A549 (cell line): ENCODE measurements at regions not wholly inside any gene's neighbourhood (a gene's known extent, or its start where the extent isn't known, plus 50 kb on each side); places are given as distances from the start of the nearest gene placed in this dataset.

Experiments
- ATAC-seq, 2 experiments: fragments of 200-7000 bp in 1 of 2; fragments of >200 bp in 1 of 2; cut with Nextera tagmentation in 1 of 2; cut with Tn5 transposase in 1 of 2; 3 replicates each; pipeline versions ENCODE4 v1.8.0 to v1.9.1; 2018 to 2020; ENCODE audit warnings: mild to moderate bottlenecking in 1 of 2, moderate library complexity in 1 of 2
- CTCF ChIA-PET: fragments of 300-600 bp; sonication (Branson Sonifier 250); formaldehyde crosslinking; extraction: SDS; loops from one replicate; lab custom pipeline; 2021; ENCODE audit warnings: antibody characterized with exemption, inconsistent platforms; lab: Yijun Ruan, JAX
- POLR2A ChIA-PET: fragments of 350-600 bp; formaldehyde crosslinking; extraction: SDS; loops from one replicate; lab custom pipeline; 2021; ENCODE audit warnings: antibody characterized with exemption, inconsistent platforms; lab: Yijun Ruan, JAX
- DNase-seq, 2 experiments: peaks; one replicate each; pipeline versions ENCODE4 v3.0.0 to v3.0.0-alpha.2; 2011 to 2016; ENCODE audit warnings: low read depth in 1 of 2, low spot score in 1 of 2
- FAIRE-seq: peaks from 2 replicates; lab custom pipeline; 2011; peaks lifted over from hg19 to GRCh38; lab: Jason Lieb, UNC
- H3K27ac ChIP-seq, 2 experiments: fragments of >200 bp; sonication (Bioruptor Twin); formaldehyde crosslinking; 3 replicates each; pipeline ENCODE4 v1.5.1; 2016 to 2017
- H3K4me1 ChIP-seq: fragments of >200 bp; sonication (Bioruptor Twin); formaldehyde crosslinking; 3 replicates; pipeline ENCODE4 v1.6.1; 2016
- H3K4me2 ChIP-seq: fragments of >200 bp; sonication (Bioruptor Twin); formaldehyde crosslinking; 3 replicates; pipeline ENCODE4 v1.6.1; 2016
- H3K4me3 ChIP-seq: fragments of >200 bp; sonication (Bioruptor Twin); formaldehyde crosslinking; 3 replicates; pipeline ENCODE4 v1.5.1; 2016
- H3K9me3 ChIP-seq: fragments of >200 bp; sonication (Bioruptor Twin); formaldehyde crosslinking; 3 replicates; pipeline ENCODE4 v1.6.1; 2016
- ATOH8 ChIP-seq: fragments of 250-450 bp; sonication (Bioruptor Pico); IDR thresholded peaks from 2 replicates; pipeline ENCODE4 v1.5.0; 2020; ENCODE audit warnings: low read depth, mild to moderate bottlenecking, moderate library complexity
- BCL3 ChIP-seq: fragments of >200 bp; sonication (Bioruptor Twin); formaldehyde crosslinking; IDR thresholded peaks from 3 replicates; pipeline ENCODE4 v1.6.1; 2016
- CBX2 ChIP-seq: fragments of 200-600 bp; sonication (generic); IDR thresholded peaks from 2 replicates; pipeline ENCODE4 v1.6.1; 2016; ENCODE audit warnings: low read depth, mild to moderate bottlenecking, borderline replicate concordance
- CBX8 ChIP-seq: fragments of 200-600 bp; sonication (generic); IDR thresholded peaks from 2 replicates; pipeline ENCODE4 v1.6.1; 2016
- CHD4 ChIP-seq: fragments of 200-600 bp; sonication (generic); IDR thresholded peaks from 2 replicates; pipeline ENCODE4 v1.6.1; 2016; ENCODE audit warnings: antibody characterized with exemption, mild to moderate bottlenecking, borderline replicate concordance
- CTCF ChIP-seq: fragments of >200 bp; sonication (Bioruptor Twin); formaldehyde crosslinking; IDR thresholded peaks from 3 replicates; pipeline ENCODE4 v1.5.1; 2016
- EHMT2 ChIP-seq: fragments of 200-600 bp; sonication (generic); IDR thresholded peaks from 2 replicates; pipeline ENCODE4 v1.6.1; 2016; ENCODE audit warnings: antibody characterized with exemption, low read depth, mild to moderate bottlenecking, moderate library complexity
- ELK1 ChIP-seq: fragments of 150-350 bp; IDR thresholded peaks from 2 replicates; pipeline ENCODE4 v1.6.1; 2014; ENCODE audit warnings: low read depth, mild to moderate bottlenecking, low read length
- FOSB ChIP-seq: fragments of 250-450 bp; sonication (Bioruptor Pico); IDR thresholded peaks from 2 replicates; pipeline ENCODE4 v1.5.0; 2020; ENCODE audit warnings: mild to moderate bottlenecking, moderate library complexity
- FOSL2 ChIP-seq, 2 experiments: fragments of 450-650 bp in 1 of 2; fragments of >200 bp in 1 of 2; sonication (Bioruptor Twin) in 1 of 2; formaldehyde crosslinking; IDR thresholded peaks; 2 replicates each; pipeline versions ENCODE4 v1.5.0 to v1.6.1; 2016 to 2020; ENCODE audit warnings: mild to moderate bottlenecking in 1 of 2, moderate library complexity in 1 of 2
- GATA3 ChIP-seq: IDR thresholded peaks from 2 replicates; pipeline ENCODE4 v1.6.1; 2012; ENCODE audit warnings: borderline replicate concordance
- HMGXB4 ChIP-seq: fragments of 250-450 bp; sonication (Bioruptor Pico); IDR thresholded peaks from 2 replicates; pipeline ENCODE4 v1.5.0; 2021; ENCODE audit warnings: mild to moderate bottlenecking, moderate library complexity, borderline replicate concordance
- KDM1A ChIP-seq: fragments of 200-600 bp; sonication (generic); IDR thresholded peaks from 2 replicates; pipeline ENCODE4 v1.6.1; 2016; ENCODE audit warnings: low read depth, mild to moderate bottlenecking
- MAFK ChIP-seq: fragments of 450-650 bp; IDR thresholded peaks from 2 replicates; pipeline ENCODE4 v1.6.1; 2014; ENCODE audit not compliant: partially characterized antibody
- MAX ChIP-seq: IDR thresholded peaks from 2 replicates; pipeline ENCODE4 v1.6.1; 2012
- NPAS2 ChIP-seq: fragments of 250-450 bp; sonication (Bioruptor Pico); IDR thresholded peaks from 2 replicates; pipeline ENCODE4 v1.8.0; 2022; ENCODE audit warnings: mild to moderate bottlenecking, moderate library complexity, borderline replicate concordance
- POLR2A ChIP-seq: IDR thresholded peaks from 2 replicates; pipeline ENCODE4 v1.6.1; 2012; ENCODE audit warnings: mild to moderate bottlenecking, low read length
- POLR2AphosphoS2 ChIP-seq: conservative IDR thresholded peaks from 2 replicates; pipeline ENCODE4 v1.6.1; 2012; ENCODE audit warnings: low read length, improper control_type of control experiment, inconsistent platforms
- RARB ChIP-seq: fragments of 250-450 bp; sonication (Bioruptor Pico); IDR thresholded peaks from 2 replicates; pipeline ENCODE4 v1.8.0; 2021; ENCODE audit warnings: mild to moderate bottlenecking, moderate library complexity
- SMC3 ChIP-seq: fragments of >200 bp; sonication (Bioruptor Twin); formaldehyde crosslinking; IDR thresholded peaks from 3 replicates; pipeline ENCODE4 v1.6.1; 2018; ENCODE audit warnings: inconsistent platforms
- TFCP2L1 ChIP-seq: fragments of 250-450 bp; sonication (Bioruptor Pico); IDR thresholded peaks from 2 replicates; pipeline ENCODE4 v1.5.0; 2021; ENCODE audit warnings: mild to moderate bottlenecking
- TP53 ChIP-seq: fragments of 250-450 bp; sonication (Bioruptor Pico); IDR thresholded peaks from 2 replicates; pipeline ENCODE4 v1.5.0; 2021; ENCODE audit warnings: mild to moderate bottlenecking, moderate library complexity
- USF2 ChIP-seq: fragments of 450-650 bp; IDR thresholded peaks from 2 replicates; pipeline ENCODE4 v1.6.1; 2014; ENCODE audit warnings: antibody characterized with exemption
- ZNF302 ChIP-seq: fragments of 250-450 bp; sonication (Bioruptor Pico); IDR thresholded peaks from 2 replicates; pipeline ENCODE4 v1.9.0; 2021; ENCODE audit warnings: inconsistent platforms, mild to moderate bottlenecking, moderate library complexity
- WGBS: methylation state at CpG from one replicate; pipeline ENCODE4 v1.1.6; 2017; ENCODE audit errors: missing lambda C conversion rate; 5-methylcytosine and 5-hydroxymethylcytosine counted together

- H3K27ac ChIP-seq = no peak overlapping the region
- ChIA-PET POLR2A (no interaction called here), CTCF (no interaction called here)
- no peaks in the 10 kb centered on the region for H3K9me3 ChIP-seq
- 14% methylated on average over 1 of the region's 1 CpG for WGBS
- TF ChIP-seq RARB (CRISPR knock-in tag) (no peak), FOSL2 (IDR thresholded peaks at IDR 0.05) (no peak), FOSL2 (CRISPR knock-in tag; IDR thresholded peaks at IDR 0.05) (no peak), POLR2A (no peak), USF2 (no peak), CTCF (no peak), MAX (no peak), NPAS2 (CRISPR knock-in tag) (no peak), POLR2AphosphoS2 (no peak), CHD4 (no peak), GATA3 (no peak), EHMT2 (no peak), CBX8 (no peak), HMGXB4 (CRISPR knock-in tag) (no peak), TP53 (no peak), ZNF302 (no peak), CBX2 (no peak), KDM1A (no peak), MAFK (no peak), TFCP2L1 (no peak)
- no peak overlapping the region for H3K4me2 ChIP-seq
- H3K4me1 ChIP-seq = no peaks in the 10 kb centered on the region
- H3K4me3 ChIP-seq = no peak overlapping the region
- FAIRE-seq (no peak), DNase-seq (no peak), ATAC-seq (no peak)
Observed at GRCh38 chr10:65065278-65065677, 1544.1 kb downstream of the REEP3 start.

- FAIRE-seq = no peak
- TF ChIP-seq TP53 (no peak), BCL3 (no peak), ATOH8 (CRISPR knock-in tag) (no peak), FOSB (no peak), SMC3 (no peak), ELK1 (no peak)
- TF ChIP-seq, all 56 proteins: peak for 0
- Histone ChIP-seq H3K4me3 (no peak overlapping the region), H3K4me2 (no peak overlapping the region), H3K9me3 (0 out of 3 replicates have a peak, but pooled peaks cover 3% of the 10 kb centered on the region), H3K27ac (no peak overlapping the region), H3K4me1 (no peaks in the 10 kb centered on the region)
- DNase-seq (no peak), ATAC-seq (no peak)
- ChIA-PET CTCF (no interaction called here), POLR2A (no interaction called here)
- WGBS = 47% methylated on average over 3 of the region's 6 CpGs
Observed at GRCh38 chr10:65083222-65083621, 1562.0 kb downstream of the REEP3 start.
